GM18511 (cell line): ENCODE measurements at regions not wholly inside any gene's neighbourhood (a gene's known extent, or its start where the extent isn't known, plus 50 kb on each side); places are given as distances from the start of the nearest gene placed in this dataset.
"Not testable (repeated sequence)": the region's sequence is repeated elsewhere in the genome, so short reads cannot be mapped to it uniquely, and the experiment has no call there.

Experiments
- ATAC-seq: cut with Tn5 transposase; IDR thresholded peaks from one replicate; pipeline ENCODE4 v1.9.1; 2021; ENCODE audit warnings: mild to moderate bottlenecking, moderate library complexity; ENCODE audit not compliant: unreplicated experiment

DNA sequence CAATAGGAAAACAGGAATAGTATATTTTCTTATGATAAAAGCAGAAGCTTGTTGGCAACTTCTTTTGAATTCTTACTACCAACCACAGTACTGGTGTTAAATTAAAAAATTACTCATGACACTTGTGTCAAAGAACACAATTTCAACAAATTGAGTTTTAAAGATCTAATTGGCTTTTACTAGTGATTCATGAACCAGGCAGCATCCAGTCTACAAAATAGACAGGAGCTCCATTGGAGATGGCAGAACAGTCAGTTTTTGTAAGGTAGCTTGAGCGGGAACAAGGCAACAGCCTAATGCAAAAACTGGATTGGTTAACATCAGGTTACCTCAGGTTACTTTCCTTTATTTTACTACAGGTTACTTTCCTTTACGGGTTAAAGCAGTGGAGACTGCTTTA is 181.3 kb upstream of the THBS1 start:
- no peak for ATAC-seq

DNA sequence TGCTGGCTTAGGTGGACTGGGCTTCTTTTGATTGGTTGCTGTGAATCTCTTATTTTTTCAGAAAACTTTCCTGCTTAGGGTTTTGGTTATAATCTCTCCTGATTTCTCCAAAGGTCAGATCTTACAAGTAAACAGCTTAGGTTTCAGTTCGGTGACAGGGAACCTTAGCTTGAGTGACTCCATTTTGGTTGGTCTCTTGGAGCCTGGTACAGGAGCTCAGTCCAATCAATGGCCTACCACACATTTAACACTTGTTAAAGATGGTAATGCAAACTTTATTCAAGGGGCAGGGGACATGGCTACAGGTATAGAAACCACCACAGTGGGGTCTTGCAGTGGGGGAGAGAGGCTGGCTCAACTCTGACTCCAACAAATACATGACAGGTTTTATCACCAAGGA is 180.9 kb upstream of the THBS1 start:
- no peak for ATAC-seq

DNA sequence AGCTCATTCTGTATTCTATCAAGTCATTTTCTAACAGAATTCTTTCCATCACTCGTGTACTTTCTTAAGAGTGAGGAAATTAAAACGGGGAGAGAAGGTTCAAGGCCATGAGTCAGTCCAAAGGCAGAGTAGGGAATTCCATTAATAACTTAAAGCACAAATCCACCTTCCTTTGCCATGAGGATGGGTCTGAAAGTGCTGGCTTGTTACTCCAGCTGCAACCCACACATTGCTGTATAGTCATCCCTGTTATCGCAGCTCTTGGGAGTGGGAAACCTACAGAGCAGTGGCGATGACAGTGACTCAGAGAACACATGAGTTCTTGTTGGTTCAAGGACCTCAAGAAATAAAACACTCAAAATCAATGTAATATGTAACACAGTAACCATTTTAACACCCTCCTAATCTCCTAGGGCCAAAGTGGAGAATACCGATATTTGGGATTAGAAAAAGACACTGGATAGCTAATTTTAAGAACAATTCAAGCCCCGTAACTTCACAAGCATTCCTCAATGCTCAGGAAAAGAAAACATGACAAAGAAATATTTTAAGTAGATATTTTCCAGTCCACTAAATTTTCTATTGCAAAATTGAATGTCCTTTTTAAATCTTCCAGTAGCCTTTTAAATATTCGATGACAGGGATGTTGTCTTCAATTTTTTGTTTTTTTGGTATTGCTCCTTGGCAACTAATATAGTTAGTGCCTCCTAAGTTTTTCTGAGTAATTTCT is 179.9 kb upstream of the THBS1 start:
- ATAC-seq: no peak

DNA sequence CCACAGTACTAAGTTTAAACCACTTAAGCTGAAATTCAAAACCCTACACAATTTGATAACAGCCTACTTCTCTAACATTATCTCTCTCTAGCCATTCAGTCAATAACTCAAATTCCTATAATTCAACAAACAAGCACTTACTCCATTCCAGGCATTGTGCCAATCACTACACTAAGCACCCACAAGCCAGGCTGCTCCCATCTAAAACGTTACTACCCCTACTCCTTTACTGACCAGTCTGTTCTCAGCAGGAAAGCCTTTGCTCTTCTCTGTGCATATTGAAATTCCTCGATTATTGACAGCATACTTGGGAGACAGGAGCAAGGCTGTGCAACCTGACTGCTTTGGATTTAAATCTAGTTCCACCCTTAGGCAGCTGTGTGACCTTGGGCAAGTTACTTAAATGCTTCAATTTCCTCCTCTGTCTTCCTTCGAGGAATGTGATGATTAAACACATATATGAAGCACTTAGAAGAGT is 177.2 kb upstream of the THBS1 start:
- ATAC-seq: no peak

DNA sequence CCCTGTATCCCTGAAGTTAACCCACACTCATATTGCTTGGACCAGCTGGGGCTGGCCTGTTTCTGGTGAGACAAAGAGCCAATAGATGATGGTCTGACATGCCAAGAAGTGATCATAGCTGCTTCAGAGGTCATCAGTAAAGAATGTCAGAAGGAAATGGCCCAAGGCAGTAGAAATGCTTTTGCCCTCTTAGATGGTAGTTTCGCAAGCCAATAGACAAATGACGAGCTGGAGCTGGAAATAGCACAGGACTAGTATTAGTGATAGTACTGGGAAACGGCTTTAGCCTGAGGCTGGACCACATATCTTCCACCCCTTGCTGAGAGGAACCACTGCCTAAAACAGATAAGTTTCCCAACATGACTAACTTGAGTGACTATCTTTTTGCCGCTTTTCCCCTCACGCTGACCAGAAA is 176.1 kb upstream of the THBS1 start:
- ATAC-seq: no peak

DNA sequence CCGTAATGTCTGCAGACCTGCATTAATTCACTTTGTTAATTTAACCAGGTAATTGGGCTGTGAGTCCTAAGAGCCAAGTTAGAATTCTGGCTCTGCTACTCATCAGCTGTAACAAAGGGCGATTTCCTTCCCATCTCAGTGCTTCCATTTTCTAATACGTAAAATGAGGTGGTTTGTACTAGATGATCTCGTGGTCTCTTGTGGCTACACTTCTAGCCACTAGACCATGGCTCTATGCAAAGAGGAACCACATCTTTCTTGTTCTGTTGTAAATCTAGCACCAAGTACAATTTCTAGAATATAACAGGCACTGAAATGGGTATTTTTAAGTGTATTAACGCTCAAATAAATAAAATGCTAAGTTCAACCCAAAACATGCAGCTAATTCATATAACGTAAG is 174.4 kb upstream of the THBS1 start:
- ATAC-seq: no peak

DNA sequence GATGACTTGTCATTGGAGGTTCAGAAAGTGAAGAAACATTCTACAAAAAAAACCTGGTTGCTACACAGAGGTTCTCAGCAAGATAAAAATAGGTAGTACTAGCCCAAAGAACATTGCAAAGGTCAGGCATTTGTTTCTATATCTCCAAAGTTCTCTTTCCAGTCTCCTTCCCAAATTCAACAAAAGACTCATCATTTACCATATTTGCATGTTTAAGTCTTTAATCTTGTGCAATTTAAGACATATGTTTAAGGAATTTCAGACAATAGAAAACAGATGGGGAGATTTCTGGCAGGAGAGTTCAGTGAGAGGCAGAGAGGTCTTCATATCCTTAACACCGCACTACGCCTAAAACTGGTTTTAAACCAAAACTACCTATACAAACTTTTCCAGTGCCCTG is 173.8 kb upstream of the THBS1 start:
- ATAC-seq: no peak

DNA sequence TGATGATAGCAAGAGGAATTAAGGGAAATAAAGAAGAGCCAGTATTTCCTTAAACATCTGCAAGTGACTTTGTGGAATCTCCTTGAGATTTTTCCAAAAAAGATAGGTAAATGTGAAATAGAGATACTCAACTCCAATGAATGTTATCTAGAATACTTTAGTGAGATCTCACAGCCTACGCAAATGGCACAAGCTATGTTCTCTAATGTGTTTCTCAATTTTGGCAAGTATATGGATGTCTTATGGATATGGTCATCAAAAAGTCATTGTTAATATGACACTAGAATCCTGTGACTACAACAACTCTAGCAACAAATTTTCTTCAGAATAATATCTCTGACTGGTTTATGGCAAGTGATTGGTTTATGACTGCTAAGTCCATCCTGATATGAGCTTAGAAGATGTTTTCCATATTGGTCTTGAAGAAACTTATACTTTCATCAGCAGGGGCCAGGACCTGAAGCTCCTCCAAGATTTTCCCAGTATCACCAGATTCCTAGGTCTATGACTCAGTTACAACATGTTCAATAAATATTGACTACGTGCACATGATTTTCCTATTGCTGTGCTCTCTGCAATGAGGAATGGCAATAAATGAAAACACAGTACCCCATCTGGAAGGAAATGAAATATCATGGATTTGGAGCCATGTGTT is 170.9 kb upstream of the THBS1 start:
- no peak for ATAC-seq

DNA sequence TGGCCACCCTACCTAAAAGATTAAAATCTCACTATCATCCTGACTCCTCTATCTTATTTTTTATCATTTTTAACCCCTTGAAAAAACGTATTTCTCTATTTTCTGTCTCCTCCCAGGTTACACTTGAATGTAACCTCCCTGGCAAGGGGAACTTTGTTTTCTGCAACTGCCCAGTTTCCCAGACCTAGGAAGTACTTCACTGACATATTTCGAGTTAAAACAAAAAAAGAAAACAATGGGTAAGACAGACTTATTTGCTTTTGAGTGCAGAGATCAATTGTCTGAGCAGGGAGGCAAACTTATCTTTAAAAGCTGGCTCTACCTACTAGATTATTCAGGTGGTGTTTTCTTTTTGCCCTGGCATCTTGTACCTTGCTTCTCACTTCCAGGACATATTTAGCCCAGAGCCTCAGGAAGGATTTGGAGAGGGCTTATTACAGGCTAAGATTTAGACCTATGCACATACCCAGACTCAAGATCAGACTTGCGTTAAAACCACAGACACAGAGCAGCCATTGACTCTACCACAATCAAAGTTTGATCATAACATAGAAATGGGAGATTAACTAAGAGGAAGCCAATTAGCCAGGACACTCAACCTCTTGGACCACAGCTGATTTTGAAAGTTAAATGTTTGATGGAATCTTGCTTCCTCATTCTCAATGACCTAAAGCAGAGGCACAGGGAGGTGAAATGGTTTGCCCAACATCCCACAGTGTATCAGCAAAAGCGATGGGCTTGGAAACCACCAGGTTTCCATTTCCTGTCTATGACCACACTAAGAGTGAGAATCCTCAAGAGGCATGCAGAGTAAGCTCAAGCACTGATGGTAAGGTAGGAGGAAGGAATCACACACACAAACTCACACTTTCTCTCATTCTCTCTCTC is 169.5 kb upstream of the THBS1 start:
- peak; percentile 96 for ATAC-seq

DNA sequence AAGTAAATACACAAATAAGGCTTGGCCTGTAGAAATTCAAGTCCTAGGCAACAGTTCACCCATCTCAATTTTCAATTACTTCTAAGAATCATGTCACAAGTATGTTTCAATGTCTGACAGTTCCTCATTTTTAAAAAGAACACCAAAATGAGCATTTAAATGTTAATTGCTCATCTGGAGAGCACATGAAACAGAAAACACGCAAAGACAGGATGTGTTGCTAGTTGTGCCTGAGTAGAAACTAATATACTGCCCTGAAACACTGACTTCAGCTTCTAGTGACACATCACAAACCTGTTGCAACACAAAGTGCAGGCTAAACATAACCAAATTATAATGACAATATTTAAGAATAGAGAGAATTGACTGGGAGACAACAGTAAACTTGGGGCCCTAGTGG is 167.3 kb upstream of the THBS1 start:
- ATAC-seq: peak; percentile 45

DNA sequence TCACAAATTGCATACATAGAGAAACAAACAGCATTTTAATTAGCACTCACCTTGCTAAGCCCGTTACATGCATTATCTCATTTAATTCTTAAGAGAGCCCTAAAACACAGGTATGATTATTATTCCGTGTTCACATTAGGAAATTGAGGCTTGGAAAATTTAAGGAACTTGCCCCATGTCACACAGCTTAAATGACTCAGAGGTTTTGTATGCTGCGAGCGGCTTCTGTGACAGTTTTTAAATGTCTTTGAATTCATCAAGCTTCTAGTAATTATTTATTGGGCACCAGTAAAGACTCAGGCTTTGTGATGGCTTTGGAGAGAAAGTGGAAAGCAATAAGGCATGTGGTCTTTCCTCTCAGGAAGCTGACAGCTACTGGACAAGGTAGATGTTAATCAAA is 166.7 kb upstream of the THBS1 start:
- no peak for ATAC-seq

DNA sequence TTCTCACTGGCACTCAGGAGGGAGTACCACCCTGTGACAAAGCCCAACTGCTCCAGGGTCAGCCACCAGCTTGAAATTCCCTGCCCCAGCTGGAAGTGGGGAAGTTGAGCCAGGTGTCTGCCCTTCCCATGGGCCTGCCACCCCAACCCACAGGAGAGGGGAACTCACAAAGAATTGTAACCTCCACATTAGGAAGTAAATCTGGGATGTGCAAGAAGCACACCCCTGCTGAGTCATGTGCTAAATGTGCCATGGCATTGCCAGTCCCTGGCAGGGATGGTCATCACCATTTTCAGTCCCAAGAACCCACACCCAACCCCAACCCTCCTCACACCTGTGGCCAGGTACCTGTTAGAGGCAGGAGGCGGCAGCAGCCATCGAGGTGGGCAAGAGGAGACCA is 165.2 kb upstream of the THBS1 start:
- no peak for ATAC-seq

DNA sequence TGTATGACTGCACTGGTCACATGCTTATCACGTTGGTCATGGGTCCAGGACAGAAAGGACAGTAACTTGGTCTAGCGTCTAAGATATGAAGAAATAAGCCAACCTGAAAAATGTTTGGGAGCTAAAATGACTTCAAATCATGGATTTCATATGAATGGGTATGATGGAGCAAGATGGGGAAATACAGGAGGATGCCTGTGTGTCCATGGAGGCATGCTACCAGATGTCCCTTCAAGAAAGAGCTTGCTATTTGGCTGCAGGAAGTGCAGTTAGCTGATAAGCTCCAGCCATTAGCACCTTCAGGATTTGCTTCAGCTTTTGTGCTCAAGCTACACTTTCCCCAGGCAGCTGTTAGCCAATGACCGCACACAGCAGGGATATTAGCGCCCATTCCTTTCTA is 164.6 kb upstream of the THBS1 start:
- no peak for ATAC-seq

DNA sequence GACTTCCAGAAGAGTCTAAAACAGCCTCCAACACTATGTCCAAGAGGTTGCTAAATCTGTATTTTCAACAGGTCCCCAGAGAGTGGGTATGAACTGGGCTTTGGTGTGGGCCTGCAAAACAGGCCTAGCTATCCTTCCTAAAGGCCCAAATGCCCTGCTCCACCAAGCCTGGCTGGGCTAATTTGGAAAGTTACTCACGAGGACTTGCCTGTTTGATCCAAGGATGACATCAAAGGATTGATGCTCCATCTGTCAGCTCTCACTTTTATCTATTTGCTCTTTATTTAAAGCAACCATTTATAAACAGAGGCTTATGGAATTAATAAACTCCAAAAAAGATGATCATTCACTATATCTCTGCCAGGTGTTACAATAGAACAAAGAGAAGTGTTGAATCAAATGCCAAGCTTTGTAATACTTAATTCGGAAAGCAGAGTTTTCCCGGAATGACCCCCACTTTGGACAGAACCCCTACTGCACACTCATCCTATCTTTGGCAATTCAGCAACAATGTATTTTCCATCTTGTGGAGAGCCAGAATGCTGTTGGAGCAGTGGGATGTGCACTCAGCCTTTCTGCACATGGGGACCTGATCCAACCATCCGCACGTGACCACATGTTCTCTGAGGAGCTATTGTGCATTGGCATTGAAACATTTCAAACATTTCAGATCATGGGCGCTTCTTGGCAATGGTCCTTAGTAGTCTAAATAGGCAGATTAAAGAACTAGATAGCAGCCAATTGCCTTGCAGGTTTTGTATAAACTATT is 163.3 kb upstream of the THBS1 start:
- no peak for ATAC-seq

DNA sequence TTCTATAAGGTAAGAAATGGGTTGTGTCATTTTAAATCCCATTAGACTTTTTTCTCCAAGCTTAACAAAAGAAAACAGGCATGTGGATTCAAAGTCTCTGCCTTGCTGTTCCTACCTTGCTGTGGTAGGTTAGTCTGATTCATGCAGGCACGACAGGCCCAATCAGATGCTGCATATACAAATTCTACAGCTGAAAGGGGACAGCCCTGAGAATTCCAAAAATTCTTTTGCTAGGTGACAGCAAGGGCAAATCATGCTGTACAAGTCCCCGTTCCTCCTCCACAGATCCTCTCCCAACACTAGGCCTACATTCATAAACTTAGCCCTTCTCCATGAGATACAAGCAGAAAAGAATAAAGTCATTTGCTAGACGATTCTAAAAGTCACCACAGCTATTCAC is 161.2 kb upstream of the THBS1 start:
- no peak for ATAC-seq

DNA sequence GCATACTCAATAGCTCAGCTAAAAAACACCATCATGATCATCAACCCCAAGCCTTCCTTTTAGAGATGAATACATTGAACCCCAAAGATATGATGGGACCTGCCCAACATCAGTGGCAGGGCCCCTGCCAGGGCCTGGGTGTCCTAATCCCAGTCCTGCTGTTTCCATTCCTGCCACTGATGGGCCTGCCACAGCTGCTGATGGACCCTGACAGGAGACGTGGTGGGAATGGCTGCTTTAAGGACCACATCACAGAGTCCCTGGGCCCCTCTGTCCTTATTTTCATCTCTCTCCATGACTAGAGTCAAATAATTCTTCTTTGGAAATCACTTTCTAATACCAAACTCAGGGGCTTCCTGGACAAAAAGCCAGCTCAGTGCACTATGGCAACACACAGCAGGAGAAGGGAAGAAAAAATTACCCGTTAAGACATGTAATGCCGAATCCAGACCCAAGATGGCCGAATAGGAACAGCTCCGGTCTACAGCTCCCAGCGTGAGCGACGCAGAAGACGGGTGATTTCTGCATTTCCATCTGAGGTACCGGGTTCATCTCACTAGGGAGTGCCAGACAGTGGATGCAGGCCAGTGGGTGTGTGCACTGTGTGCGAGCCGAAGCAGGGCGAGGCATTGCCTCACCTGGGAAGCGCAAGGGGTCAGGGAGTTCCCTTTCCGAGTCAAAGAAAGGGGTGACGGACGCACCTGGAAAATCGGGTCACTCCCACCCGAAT is 160.6 kb upstream of the THBS1 start:
- ATAC-seq: not testable (repeated sequence)

DNA sequence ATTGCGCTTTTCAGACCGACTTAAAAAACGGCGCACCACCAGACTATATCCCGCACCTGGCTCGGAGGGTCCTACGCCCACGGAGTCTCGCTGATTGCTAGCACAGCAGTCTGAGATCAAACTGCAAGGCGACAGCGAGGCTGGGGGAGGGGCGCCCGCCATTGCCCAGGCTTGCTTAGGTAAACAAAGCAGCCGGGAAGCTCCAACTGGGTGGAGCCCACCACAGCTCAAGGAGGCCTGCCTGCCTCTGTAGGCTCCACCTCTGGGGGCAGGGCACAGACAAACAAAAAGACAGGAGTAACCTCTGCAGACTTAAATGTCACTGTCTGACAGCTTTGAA is 160.1 kb upstream of the THBS1 start:
- ATAC-seq: not testable (repeated sequence)

DNA sequence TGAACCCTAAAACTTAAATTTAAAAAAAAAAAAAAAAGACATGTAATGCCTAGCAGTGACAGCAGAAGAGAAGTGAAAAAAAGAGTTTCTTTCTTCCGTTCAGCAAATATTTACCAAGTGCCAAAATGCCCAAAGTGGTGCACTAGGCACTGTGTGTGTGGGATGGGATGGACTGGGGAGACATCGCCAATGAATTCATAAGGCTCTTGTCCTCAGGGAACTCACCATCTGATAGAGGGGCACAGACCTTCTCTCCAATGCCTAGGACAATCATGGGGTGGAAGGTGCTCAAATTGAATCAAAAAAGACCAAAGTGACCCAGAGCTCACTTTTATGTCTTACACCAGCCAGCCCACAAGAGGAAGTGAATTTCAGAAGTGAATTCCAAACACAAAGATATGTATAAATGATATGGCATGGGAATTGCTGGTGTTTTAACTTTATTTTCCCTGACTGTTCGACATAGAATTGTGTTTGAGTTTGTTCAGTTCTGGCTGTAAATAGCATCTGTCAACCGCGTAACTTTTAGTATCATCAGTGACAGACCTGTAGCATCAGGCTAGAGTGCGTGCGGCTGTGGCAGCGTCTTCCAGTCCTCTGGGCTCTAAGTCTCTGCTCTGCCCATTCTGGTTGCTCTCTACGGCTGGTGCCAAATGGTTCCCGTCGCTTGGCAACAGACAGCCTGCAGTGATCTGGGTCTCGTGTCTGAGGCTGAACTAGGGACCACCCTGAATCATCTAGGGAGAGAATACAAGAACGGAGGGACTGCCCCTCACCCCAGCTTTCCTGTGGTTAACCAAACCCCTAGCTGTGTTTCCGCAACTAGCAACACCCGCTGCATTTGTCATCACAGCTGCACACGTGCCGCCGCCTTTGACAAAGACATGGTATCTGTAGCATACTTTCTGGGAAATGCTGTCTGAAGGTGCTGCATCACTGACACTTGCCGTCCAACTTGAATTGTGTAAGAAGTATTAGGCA is 154.0 kb upstream of the THBS1 start:
- ATAC-seq: peak; percentile 84

DNA sequence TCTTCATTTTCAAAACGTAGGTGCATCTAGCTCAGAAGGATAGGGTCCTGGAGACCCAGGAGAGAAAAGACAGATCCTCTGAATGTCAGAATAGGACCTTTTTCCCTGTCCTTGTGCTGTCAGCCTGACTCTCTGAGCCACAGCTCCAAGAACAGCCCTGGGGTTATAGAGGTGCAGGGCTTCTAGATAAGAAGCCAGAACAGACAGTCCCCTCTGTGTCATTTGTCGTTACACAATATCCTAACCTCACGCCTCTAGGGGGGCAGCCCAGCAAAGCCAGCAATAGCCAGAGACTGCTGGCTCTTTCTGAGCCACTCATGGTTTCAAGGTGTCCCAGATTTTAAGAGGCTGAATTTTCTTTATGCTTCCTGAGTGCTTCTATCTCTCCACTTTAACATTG is 153.2 kb upstream of the THBS1 start:
- ATAC-seq: peak; percentile 10
